HL-60 (cell line): ENCODE measurements at regions not wholly inside any gene's neighbourhood (a gene's known extent, or its start where the extent isn't known, plus 50 kb on each side); places are given as distances from the start of the nearest gene placed in this dataset.

Source experiments
- GABPA ChIP-seq: IDR thresholded peaks from 2 replicates; pipeline ENCODE4 v1.6.1; 2012; ENCODE audit warnings: low read depth
- POLR2AphosphoS5 ChIP-seq: IDR thresholded peaks from 2 replicates; pipeline ENCODE4 v1.6.1; 2012; ENCODE audit warnings: low read depth
- SPI1 ChIP-seq: IDR thresholded peaks from 2 replicates; pipeline ENCODE4 v1.6.1; 2012; ENCODE audit warnings: low read depth, mild to moderate bottlenecking, borderline replicate concordance
- TF ChIP-seq, protein P1 (sequence below): IDR thresholded peaks from one replicate; pipeline ENCODE4 v1.5.1; 2011; ENCODE audit warnings: low read length, control low read depth, inconsistent platforms; ENCODE audit not compliant: insufficient read depth
- TF ChIP-seq, protein P2 (sequence below): IDR thresholded peaks from 2 replicates; pipeline ENCODE4 v1.6.1; 2012; ENCODE audit warnings: low read depth; ENCODE audit not compliant: insufficient replicate concordance

DNA sequence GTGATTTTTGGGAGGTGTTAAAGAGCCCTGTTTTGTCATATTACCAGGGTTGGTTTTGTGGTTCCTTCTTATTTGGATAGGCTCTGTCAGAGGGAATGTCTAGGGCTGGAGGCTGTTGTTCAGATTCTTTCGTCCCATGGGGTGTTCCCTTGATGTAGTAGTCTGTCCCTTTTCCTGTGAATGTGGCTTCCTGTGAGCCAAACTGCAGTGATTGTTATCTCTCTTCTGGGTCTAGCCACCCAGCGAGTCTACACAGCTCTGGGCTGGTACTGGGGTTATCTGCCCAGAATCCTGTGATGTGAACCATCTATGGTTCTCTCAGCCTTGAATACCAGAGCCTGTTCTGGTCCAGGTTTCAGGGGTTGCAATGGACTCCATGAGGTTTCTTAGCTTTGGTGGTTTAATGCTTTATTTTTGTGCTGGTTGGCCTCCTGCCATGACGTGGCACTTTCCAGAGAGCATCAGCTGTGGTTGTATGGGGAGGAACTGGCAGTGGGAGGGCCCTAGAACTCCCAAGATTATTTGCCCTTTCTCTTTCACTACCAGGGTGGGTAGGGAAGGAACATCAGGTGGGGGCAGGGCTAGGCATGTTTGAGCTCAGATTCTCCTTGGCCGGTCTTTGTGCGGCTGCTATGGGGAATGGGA lies 78.8 kb downstream of the SPRY2 start:
- no peak for TF ChIP-seq POLR2AphosphoS5
- TF ChIP-seq, protein P1, sequence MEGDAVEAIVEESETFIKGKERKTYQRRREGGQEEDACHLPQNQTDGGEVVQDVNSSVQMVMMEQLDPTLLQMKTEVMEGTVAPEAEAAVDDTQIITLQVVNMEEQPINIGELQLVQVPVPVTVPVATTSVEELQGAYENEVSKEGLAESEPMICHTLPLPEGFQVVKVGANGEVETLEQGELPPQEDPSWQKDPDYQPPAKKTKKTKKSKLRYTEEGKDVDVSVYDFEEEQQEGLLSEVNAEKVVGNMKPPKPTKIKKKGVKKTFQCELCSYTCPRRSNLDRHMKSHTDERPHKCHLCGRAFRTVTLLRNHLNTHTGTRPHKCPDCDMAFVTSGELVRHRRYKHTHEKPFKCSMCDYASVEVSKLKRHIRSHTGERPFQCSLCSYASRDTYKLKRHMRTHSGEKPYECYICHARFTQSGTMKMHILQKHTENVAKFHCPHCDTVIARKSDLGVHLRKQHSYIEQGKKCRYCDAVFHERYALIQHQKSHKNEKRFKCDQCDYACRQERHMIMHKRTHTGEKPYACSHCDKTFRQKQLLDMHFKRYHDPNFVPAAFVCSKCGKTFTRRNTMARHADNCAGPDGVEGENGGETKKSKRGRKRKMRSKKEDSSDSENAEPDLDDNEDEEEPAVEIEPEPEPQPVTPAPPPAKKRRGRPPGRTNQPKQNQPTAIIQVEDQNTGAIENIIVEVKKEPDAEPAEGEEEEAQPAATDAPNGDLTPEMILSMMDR = no peak
- TF ChIP-seq GABPA = no peak
- TF ChIP-seq, protein P2, sequence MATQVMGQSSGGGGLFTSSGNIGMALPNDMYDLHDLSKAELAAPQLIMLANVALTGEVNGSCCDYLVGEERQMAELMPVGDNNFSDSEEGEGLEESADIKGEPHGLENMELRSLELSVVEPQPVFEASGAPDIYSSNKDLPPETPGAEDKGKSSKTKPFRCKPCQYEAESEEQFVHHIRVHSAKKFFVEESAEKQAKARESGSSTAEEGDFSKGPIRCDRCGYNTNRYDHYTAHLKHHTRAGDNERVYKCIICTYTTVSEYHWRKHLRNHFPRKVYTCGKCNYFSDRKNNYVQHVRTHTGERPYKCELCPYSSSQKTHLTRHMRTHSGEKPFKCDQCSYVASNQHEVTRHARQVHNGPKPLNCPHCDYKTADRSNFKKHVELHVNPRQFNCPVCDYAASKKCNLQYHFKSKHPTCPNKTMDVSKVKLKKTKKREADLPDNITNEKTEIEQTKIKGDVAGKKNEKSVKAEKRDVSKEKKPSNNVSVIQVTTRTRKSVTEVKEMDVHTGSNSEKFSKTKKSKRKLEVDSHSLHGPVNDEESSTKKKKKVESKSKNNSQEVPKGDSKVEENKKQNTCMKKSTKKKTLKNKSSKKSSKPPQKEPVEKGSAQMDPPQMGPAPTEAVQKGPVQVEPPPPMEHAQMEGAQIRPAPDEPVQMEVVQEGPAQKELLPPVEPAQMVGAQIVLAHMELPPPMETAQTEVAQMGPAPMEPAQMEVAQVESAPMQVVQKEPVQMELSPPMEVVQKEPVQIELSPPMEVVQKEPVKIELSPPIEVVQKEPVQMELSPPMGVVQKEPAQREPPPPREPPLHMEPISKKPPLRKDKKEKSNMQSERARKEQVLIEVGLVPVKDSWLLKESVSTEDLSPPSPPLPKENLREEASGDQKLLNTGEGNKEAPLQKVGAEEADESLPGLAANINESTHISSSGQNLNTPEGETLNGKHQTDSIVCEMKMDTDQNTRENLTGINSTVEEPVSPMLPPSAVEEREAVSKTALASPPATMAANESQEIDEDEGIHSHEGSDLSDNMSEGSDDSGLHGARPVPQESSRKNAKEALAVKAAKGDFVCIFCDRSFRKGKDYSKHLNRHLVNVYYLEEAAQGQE = no peak
- no peak for TF ChIP-seq SPI1
